GM19025 (cell line): ENCODE measurements at regions not wholly inside any gene's neighbourhood (a gene's known extent, or its start where the extent isn't known, plus 50 kb on each side); places are given as distances from the start of the nearest gene placed in this dataset.
"Not testable (repeated sequence)": the region's sequence is repeated elsewhere in the genome, so short reads cannot be mapped to it uniquely, and the experiment has no call there.

Experiments
- ATAC-seq: cut with Tn5 transposase; IDR thresholded peaks from one replicate; pipeline ENCODE4 v1.9.1; 2021; ENCODE audit warnings: mild to moderate bottlenecking, low read depth, moderate library complexity; ENCODE audit not compliant: unreplicated experiment

DNA sequence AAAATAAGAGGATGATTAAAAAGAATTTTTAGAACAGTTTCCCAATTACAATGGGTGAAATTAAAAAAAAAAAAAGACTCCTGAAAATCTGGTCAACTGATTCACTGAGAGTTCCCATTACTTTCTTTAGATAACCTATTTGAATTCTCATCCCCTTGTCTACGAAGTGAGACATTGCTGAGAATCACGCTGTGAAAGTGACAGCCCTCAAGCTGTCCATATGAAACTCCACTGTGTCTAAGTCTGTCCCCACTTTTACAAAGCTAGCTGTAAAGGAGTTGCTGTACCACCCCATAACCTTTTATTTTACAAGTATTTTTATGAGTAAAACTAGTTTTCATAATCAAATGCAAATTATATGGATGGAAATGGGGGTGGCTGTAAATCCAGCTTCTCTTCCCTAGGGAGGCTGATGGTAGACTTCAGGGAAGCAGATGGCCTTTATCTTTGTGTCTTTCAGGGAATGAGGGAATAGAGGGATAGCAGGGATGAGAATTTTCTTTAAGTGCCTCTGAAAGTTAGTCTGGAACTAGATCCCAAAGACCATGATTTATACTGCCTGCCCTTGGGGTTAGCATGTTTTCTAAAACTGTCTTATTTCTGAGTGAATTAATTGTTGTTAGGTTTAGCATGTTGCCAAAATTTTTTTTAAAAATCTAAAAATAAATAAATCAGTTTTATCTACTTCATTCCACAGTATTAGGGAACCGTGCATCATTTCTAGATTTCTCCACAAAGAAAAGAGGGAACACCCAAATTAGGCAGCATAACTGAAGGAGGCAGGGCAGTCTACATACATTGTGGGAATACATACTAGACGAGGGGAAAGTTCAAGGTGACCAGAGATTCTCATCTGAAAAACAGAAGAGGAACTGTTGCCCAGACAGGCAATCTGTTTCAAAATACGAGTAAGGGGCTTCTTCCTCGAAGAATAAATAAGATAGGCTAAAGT lies 1219.1 kb downstream of the UQCRFS1 start:
- no peak for ATAC-seq

DNA sequence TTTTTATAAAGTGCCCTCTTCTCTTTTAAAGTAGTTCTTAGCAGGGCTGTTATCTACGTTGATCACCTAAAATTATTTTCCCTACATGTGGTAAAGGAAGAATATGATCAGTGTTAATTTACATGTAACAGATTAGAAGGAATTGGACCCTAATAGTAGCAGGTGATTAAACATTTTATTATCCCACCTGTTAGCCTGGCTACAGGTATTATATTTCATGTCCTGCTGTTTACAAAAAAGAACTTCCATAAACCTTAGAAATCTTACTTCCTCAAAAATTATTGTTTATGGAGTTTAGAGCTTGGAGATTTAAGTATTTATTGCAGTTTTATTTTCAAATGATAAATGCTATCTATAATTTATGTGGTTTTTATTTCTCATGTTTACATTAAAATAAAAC lies 1226.7 kb downstream of the UQCRFS1 start:
- ATAC-seq, result no peak

DNA sequence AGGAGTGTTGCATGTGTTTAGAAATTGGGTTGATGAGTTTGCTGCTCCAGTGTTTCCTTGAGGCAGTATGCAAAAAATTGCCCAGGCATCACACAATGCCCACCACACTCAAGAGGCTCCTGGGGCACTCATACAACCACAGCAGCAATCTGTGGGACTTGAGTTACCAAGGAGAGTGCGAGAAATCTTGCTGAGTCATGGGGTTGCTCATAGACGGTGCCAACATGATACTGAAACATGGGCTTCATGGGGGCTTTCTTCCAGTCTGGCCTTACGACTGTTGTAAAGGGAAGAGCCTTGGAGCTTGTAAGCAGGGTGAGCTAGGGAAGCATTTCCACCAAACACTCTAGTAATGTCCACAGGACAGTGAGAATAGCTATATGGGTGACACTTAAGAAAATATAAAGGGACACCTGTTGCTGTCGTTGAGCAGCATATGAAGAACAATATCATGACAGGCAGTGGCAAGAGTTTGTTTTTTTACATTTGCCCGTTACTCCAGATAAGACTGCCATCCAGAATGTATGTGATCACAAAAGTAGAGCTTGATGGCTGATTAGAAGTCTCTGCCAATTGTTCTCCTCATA lies 1237.4 kb downstream of the UQCRFS1 start:
- no peak for ATAC-seq

DNA sequence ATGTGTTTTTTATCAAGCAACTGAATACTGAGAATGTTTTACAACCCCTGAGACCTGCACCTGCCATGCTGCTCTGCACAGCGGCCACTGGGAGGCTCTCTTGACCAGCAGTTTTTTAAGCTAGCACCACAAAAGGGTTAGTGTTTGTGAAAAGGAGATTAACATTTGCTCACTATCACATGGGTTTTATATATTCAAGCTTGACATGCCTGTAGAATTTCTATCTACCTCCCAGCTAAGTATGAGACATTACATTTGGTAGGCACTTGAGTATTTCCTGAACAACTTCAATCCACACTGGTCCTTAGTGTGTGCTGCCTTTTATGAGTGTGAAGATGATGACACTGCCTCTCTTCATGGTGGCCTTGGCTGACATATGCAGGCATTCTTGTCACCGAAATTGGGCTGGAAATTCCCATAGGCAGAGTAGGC lies 1238.9 kb downstream of the UQCRFS1 start:
- ATAC-seq, result no peak

DNA sequence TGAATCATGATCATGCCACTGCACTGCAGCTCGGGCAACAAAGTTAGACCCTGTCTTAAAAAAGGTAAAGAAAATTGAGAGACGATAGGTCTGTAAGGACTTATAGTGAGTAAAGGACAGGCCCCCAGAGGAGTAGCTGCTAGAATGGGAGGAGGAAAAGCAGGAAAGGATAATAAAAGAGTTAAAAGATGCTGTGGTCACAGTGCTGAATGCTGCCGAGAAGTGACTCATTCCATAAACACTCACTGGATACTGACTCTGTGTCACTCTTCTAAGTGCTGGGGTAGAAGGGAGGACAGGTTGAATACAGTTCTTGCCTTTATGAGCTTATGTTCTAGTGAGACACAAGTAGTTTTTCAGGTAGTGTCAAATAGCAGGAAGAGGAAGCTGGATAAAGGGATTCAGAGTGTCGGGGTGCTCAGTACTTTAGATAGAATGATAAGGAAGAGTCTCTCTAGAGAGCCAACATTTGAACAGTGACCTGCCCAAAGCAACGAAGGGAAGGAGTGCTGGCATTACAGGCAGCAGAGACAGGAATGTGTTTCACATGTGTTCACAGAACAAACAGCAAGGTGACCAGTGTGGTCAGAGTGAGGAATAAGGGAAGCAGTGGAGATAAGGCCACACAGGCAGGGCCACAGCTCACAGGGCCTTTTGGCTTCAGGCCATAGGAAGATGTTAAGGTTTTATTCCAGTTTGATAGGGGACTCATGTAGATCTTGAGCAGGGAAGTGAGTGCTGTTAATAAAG lies 1240.5 kb downstream of the UQCRFS1 start:
- ATAC-seq, result no peak

DNA sequence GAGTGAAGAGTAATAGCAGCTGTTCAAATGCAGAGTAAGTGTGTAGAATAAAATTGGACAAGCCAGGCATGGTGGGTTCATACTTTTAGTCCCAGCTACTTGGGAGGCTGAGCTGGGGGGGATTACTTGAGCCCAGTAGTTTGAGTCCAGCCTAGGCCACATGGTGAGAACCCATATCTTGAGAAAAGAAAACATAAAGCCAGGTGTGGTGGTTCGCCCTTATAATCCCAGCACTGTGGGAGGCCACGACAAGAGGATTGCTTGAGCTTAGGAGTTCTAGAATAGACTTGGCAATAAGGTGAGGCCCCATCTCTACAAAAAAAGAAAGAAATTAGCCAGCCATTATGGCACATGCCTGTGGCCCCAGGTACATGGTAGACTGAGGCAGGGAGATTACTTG lies 1241.1 kb downstream of the UQCRFS1 start:
- ATAC-seq, result no peak

DNA sequence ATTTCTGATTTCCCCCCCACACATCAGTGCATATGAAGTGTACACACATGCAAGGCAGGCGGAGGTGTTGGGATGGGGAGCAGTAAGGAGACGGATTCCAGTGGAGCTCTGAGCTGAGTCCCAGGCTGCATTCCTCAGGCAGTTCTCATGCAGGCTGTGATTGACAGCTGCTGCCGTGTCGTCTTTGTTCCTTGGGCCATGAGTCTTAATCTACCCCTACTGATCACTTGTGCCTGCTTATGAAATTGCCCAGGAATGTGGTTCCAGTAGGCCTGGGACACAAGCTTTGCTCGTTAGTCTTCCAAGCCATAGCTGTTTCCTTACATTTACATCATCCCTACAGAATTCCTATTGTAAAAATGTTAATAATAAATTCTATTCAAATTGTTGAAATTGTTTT lies 1241.9 kb downstream of the UQCRFS1 start:
- ATAC-seq, result no peak

DNA sequence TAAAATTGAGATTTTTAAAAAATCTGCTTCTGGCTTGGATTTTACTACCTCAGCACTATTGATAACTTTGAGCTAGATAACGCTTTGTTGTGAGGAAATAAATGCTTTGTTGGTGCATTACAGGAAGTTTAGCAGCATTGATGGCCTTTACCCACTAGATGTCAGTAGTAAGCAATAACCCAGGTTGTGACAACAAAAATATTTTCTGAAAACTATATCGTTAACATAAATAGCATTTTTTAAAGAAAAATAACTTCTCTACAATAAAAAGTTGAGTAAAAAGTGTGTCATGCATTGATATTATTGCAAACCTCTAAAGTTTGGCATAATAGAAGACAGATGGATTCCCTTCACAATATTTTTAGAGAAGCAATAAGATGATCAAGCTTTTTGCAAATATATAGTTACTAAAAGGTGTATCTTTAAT lies 1246.5 kb downstream of the UQCRFS1 start:
- ATAC-seq, result no peak

DNA sequence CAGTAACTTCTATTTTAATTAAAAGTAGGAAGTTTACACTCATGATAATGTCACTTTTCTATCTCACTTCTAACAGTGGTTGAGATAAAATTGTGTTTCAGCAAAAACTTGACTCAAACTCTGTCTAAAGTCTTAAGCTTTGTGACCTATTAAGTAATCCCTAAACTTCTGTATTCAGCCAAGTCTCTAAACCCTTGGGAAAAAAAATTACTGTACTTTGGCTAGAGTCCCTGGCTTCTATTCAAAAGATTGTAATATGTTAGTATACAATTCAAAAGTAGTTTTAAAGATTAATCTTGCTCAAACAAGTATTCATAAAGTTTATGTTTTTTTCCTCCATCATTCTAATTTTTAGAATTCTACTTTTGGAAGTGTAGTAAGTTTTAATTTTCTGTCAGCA lies 1248.8 kb downstream of the UQCRFS1 start:
- no peak for ATAC-seq

DNA sequence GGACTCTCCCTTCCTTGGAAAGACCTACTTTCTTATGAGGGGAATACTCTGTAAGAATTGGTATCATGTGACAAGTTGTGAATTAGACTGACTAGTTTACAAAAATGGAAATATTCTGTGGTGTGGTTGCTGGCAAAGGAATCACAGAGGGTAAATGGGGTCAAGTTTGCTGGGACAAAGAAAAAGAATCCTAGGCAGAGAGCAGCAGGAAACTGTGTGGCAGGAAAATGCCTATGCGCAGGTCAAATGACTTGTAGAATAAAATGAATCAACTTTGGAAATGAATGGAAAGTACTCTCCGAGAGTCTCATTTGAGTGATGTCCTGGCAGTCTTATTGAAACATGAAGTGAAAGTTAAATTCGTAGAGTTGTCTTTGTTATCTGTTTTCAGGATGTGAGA lies 1250.7 kb downstream of the UQCRFS1 start:
- ATAC-seq, result no peak

DNA sequence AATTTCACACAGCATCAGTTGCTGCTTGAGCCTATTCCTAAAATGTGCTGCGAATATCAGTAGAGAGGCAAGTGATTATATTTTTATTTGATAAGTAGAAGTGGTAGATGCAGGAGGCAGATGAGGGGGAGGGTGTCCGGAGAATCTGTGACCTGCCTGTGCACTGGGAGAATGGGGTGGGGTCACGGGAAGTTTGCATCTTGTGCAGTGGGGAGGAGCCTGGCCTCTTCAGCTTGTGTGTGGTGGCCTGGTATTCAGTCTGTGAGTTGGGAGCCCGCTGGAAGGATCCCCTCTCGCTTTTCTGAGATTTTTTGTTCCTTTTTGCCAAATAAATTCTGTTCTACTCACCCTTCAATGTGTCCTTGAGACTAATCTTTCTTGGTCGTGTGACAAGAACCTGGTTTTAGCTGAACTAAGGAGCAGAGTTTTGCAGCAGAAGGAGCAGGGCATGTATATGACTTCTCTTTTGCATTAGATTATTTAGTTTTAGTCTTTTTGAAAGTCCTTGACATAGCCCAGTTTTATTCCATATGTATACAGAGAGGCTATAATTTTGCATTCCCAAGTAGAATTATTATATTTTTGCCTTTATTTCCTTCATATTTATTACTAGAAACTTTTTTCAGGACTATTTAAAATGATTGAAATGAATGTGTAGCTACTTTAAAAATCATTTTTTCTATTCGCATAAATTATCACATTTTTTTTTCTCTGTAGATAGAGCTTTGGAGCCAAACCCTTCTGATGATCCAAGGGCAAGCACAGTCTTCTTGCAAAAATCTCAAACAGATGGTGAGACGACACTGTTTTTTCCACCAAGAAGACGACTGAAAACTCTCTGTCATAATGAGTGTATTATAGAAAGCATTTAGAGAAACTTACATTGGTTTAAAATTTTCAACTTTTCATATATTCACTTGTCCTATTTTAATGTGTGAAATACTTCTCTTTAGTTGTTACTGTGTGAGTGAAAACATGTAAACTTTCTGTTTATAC lies 1257.2 kb downstream of the UQCRFS1 start:
- no peak for ATAC-seq

DNA sequence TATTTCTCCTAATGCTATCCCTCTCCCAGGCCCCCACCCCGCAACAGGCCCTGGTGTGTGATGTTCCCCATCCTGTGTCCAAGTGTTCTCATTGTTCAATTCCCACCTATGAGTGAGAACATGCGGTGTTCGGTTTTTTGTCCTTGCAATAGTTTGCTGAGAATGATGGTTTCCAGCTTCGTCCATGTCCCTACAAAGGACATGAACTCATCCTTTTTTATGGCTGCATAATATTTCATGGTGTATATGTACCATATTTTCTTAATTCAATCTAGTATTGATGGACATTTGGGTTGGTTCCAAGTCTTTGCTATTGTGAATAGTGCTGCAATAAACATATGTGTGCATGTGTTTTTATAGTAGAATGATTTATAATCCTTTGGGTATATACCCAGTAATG lies 1270.3 kb downstream of the UQCRFS1 start:
- not testable (repeated sequence) for ATAC-seq

DNA sequence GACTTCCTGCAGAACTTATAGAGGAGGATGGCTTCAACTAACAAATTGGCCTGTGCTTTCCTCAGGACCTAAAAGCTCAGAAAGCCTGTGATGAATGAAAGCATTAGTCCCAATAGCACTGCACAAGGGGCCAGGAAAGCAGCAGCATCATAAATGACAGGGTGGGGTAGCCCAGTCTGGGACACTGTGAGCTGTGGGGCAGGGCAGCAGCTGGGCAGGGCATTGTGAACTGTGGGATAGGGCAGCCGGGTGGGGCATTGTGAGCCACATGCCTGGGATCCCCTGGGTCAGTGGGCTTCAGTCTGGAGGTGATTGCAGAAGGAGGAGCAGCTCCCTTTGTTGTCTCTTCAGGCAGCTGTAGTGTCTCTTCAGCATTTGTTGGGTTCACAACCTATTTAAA lies 1276.8 kb downstream of the UQCRFS1 start:
- ATAC-seq, result no peak

DNA sequence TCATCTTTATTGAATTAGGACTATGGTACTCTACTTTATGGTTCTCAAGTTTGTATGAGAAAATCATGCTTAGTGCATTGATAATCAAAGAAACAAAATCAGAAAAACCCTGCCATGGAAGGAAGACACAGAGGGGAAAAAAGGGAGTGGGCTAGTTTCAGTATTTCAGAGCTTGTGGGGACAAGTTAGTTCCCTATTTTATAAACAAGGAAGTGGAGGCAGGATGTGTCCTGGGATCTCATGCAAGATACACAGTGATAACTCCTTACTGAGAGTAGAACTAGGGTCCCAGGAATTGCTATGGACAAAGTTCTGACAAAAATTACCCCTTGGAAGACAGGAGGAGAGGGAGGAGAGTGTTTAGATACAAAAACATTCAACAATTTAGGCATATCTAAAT lies 1277.3 kb downstream of the UQCRFS1 start:
- ATAC-seq, result no peak

DNA sequence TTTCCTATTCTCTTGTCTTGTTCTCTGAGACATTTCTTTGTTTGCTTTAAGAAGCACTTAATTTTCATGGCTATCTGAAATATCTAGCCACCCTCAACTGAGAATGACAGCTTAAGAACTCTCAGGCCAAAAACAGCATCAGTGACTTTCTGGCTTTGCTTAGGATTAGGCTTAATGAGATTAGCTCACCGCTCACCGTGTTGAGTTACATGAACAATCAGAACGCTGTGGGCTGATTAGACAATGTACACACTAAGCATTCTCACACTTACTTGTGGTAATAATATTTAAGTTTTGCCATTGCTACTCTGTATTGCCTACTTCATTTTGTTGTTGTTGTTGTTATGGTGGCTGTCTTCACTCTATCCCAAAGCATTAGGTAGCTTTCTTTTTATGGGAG lies 1283.6 kb downstream of the UQCRFS1 start:
- no peak for ATAC-seq

DNA sequence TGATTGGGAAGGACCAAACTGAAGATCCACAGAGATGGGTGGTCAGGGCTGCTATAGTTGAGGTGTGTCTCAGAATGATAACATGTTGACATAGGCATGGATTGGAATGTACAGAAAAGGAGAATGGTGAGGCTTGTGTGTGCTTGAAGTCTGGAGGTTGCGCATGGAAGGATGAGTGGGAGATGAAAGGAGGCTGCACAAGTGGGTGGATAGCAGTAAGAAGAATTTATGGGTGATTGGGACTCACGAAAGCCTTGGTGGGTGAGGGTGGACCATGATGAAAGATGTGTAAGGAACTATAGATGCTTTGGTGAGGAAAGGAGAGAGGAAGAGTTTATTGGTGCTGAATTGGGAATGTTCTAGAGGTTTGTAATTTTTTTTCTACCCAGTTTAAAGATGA lies 1287.7 kb downstream of the UQCRFS1 start:
- ATAC-seq, result no peak

DNA sequence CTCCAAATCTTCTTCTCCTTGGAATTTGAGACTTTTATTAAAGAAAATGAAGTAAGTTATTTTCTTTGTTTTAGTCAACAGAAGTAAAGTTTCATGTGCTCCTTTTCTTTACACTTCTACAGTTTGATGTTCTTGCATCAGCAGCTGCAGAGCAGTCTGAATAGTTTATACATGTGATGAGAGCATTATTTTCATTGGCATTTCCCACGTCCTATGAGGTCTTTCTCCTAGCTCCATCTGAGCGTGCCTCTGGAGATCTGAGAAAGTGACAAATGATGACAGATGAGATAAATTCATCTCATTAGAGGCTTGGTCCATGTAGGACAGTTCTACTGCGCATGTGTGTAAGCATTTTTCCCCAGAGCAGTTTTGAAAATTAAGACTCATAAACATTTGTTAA lies 1290.0 kb downstream of the UQCRFS1 start:
- no peak for ATAC-seq

DNA sequence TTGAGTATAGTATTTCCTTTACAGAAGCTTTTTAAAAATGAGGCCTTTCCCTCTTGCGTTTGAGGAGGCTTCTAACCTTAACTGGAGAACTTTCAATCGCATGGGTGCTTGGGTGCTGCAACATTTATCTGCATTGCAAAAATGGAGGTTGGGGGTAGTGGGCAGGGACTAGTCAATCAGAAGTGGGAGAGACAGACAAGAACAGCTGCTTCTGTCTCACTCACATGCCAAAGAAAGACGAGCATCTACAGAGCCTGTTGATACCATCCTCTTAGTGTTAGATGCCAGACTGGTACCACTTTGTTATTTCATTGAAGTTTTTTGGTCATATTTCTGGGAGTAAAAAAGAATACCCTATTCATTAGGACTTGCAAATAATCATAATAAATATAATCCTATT lies 1292.2 kb downstream of the UQCRFS1 start:
- no peak for ATAC-seq

DNA sequence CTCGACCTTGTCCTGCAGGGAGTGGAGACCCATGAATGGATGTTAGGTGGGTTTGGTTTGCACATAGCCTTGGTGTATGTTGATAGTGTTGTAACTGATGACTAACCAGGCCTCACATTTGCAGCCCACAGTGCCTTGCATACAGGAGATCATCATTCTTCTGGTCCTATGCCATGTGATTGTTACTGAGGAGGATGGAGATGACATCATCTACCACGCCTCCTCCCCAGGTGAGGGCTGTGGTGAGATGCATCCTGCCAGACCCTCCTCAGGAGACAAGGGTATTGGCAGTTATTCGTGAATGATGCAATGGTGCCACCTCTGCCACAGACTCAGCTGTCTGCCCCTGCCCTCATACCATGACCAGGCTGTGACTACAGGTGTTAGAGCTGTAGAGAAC lies 1294.1 kb downstream of the UQCRFS1 start:
- ATAC-seq, result no peak
